HFFc6 (cell line): ENCODE measurements at regions not wholly inside any gene's neighbourhood (a gene's known extent, or its start where the extent isn't known, plus 50 kb on each side); places are given as distances from the start of the nearest gene placed in this dataset.
"Not testable (repeated sequence)": the region's sequence is repeated elsewhere in the genome, so short reads cannot be mapped to it uniquely, and the experiment has no call there.

Experiments
- DNase-seq: peaks from one replicate; pipeline ENCODE4 v3.0.0-alpha.2; 2018
- H3K27ac Mint-ChIP-seq: 2 replicates; pipeline ENCODE4 v1.8.0; 2020; ENCODE audit warnings: mild to moderate bottlenecking, mixed read lengths
- H3K27me3 Mint-ChIP-seq: 2 replicates; pipeline ENCODE4 v1.8.0; 2021; ENCODE audit warnings: mild to moderate bottlenecking, moderate library complexity, mixed read lengths; ENCODE audit not compliant: insufficient read depth
- H3K36me3 Mint-ChIP-seq: 2 replicates; pipeline ENCODE4 v1.8.0; 2021; ENCODE audit warnings: low read depth, mixed read lengths
- H3K4me1 Mint-ChIP-seq: 2 replicates; pipeline ENCODE4 v1.8.0; 2020; ENCODE audit warnings: low read depth, mixed read lengths
- H3K4me3 Mint-ChIP-seq: 2 replicates; pipeline ENCODE4 v1.8.0; 2020; ENCODE audit warnings: mild to moderate bottlenecking, moderate library complexity, mixed read lengths
- H3K9me3 Mint-ChIP-seq: 2 replicates; pipeline ENCODE4 v1.8.0; 2020; ENCODE audit warnings: mild to moderate bottlenecking, mixed read lengths
- TF ChIP-seq, protein P1 (sequence below): fragments of 200-600 bp; sonication (generic); IDR thresholded peaks from 2 replicates; pipeline ENCODE4 v1.5.0; 2021; ENCODE audit warnings: antibody characterized with exemption, mild to moderate bottlenecking

DNA sequence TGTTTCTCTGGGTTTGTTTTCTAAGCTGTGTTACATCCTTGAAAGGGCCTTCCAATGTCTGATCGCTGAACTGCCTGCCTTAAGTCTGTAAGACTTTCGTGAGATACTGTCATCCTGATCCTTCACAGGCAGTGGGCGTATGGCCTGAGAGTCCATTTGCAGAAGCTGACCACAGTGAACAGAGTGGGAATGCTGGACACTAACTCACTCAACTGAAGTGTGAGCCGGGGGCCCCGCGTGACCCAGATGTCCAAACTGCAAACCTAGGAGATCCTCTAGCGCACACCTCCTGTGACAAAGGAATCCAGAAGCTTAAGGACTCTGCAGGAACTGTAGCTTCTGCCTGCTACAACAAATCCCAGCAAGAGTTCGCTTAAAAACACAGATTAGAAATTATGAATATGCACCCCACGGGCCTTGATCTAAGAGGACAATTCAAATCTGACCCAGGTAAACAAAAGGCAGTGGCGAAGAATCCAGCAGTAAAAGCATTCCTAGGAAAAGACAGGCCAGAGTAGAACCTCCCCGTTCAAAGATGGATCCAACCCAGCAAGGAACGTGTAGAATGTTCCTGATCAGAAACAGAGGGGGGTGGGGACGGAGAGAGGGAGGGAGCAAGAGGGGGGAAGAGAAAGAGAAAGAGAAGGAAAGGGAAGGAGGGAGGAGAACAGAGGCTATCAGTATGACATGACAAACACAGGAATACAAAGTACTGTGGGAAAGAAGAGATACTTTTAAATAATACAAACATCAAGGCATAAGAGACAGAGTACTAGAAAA, 135.0 kb upstream of the AFDN start:
- H3K9me3 Mint-ChIP-seq: peaks cover 56% of the 10 kb centered on the region
- H3K27ac Mint-ChIP-seq: no peak overlapping the region
- no peaks in the 10 kb centered on the region for H3K4me1 Mint-ChIP-seq
- TF ChIP-seq, protein P1, sequence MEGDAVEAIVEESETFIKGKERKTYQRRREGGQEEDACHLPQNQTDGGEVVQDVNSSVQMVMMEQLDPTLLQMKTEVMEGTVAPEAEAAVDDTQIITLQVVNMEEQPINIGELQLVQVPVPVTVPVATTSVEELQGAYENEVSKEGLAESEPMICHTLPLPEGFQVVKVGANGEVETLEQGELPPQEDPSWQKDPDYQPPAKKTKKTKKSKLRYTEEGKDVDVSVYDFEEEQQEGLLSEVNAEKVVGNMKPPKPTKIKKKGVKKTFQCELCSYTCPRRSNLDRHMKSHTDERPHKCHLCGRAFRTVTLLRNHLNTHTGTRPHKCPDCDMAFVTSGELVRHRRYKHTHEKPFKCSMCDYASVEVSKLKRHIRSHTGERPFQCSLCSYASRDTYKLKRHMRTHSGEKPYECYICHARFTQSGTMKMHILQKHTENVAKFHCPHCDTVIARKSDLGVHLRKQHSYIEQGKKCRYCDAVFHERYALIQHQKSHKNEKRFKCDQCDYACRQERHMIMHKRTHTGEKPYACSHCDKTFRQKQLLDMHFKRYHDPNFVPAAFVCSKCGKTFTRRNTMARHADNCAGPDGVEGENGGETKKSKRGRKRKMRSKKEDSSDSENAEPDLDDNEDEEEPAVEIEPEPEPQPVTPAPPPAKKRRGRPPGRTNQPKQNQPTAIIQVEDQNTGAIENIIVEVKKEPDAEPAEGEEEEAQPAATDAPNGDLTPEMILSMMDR: no peak
- H3K36me3 Mint-ChIP-seq: peaks cover 13% of the 10 kb centered on the region
- no peak for DNase-seq
- no peak overlapping the region for H3K4me3 Mint-ChIP-seq
- no peaks in the 10 kb centered on the region; the same call in 1 of the 2 replicates for H3K27me3 Mint-ChIP-seq

DNA sequence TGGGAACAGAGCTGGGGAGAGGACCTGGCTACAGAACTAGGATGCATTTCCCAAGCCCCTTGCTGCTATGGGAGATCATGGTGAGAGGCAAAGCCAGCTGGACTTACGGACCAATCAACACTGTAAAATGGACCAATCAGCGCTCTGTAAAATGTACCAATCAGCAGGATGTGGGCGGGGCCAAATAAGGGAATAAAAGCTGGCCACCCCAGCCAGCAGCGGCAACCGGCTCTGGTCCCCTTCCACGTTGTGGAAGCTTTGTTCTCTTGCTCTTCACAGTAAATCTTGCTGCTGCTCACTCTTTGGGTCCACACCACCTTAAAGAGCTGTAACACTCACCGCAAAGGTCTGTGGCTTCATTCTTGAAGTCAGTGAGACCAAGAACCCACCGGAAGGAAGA, 133.2 kb upstream of the AFDN start:
- H3K36me3 Mint-ChIP-seq, DNase-seq, H3K27ac Mint-ChIP-seq, H3K4me3 Mint-ChIP-seq, H3K27me3 Mint-ChIP-seq, H3K4me1 Mint-ChIP-seq: not testable (repeated sequence)
- peaks cover 50% of the 10 kb centered on the region for H3K9me3 Mint-ChIP-seq

DNA sequence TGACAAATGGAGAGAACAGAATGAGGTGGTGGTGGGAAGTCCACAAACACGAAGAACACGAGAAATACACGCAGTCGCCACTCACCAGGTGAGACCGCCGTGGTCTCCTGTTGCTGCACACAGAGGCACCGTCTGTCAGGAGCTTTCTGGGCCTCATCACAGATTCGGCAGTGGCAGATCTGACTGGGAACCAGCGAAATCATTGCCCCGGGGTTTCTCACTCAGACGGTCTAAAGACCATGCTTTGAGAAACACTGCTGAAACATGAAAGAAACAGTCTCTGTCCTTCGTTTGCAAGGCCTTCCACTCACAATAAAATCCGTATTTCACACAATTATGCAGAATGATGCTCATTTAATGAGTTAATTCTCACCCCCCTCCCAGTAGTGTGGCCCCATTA, 130.9 kb upstream of the AFDN start:
- DNase-seq: no peak
- TF ChIP-seq, protein P1: no peak
- Mint-ChIP-seq H3K36me3 (peaks cover 4% of the 10 kb centered on the region; the same call in 1 of the 2 replicates), H3K4me1 (no peaks in the 10 kb centered on the region), H3K9me3 (peaks cover 54% of the 10 kb centered on the region), H3K27me3 (no peaks in the 10 kb centered on the region; the same call in 1 of the 2 replicates), H3K27ac (no peak overlapping the region), H3K4me3 (no peak overlapping the region)

DNA sequence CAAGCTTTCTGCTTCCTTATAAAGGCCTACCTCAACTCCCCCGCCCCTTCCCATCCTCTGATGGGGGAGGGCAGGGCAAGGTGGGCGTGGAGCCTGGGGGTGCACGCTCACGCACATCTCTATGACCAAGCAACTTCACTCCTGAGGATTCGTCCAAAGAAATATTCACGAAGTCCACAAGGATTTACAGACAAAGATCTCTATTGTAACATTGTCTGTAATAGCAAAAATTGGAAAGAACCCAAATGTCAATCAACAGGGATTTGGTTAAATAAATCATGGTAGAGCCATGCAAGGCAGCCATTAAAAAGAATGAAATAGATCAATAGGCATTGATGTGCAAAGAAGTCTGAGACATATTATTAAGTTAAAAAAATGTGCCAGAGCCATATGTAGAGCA, 130.4 kb upstream of the AFDN start:
- Mint-ChIP-seq H3K27ac (no peak overlapping the region), H3K27me3 (no peaks in the 10 kb centered on the region; the same call in 1 of the 2 replicates), H3K36me3 (no peaks in the 10 kb centered on the region), H3K4me3 (no peak overlapping the region), H3K4me1 (no peaks in the 10 kb centered on the region), H3K9me3 (peaks cover 50% of the 10 kb centered on the region)
- TF ChIP-seq, protein P1: no peak
- no peak for DNase-seq

DNA sequence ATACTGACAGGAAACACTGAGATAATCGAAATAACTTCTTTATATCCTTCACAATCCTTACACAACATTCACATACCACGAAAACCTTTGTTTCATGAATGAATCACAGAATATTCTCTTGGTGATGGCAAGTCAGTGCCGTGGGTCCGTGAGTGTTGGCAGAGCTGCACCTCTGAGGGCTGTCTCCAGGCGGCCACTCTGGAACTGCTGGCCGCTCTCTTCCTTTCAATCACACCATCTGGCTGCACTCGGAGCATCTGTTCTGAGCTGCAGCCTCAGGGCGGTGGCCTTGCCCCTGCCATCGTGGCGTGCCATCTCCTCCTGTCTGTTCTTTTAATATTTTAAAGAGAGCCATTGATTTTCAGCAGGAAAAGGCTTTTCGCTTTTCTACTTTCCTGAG, 129.4 kb upstream of the AFDN start:
- H3K36me3 Mint-ChIP-seq: no peaks in the 10 kb centered on the region
- H3K4me1 Mint-ChIP-seq: no peaks in the 10 kb centered on the region
- H3K9me3 Mint-ChIP-seq: peaks cover 40% of the 10 kb centered on the region
- no peak for DNase-seq
- H3K27ac Mint-ChIP-seq: no peak overlapping the region
- H3K27me3 Mint-ChIP-seq: no peaks in the 10 kb centered on the region
- TF ChIP-seq, protein P1: no peak
- no peak overlapping the region for H3K4me3 Mint-ChIP-seq

DNA sequence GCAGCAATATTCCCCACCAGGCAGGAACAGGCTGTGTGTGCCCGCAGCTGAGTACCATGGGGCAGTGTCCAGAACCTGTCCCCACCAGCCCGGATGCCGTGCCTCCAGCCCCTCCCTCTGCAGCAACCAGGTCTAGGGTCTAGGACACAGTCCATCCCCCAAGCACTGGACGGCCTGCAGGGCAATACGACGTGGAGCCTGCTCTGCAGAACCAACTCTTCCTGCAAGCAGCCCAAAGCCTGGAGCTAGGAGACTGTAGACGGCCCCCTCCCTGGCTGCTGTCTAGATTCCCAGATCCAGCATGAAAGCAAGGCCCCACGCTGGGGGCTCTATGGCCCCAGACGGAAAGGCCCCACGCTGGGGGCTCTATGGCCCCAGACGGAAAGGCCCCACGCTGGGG, 128.2 kb upstream of the AFDN start:
- H3K27ac Mint-ChIP-seq: no peak overlapping the region
- H3K36me3 Mint-ChIP-seq: no peaks in the 10 kb centered on the region
- H3K27me3 Mint-ChIP-seq: no peaks in the 10 kb centered on the region
- no peak overlapping the region for H3K4me3 Mint-ChIP-seq
- H3K4me1 Mint-ChIP-seq: no peaks in the 10 kb centered on the region
- DNase-seq: no peak
- peaks cover 36% of the 10 kb centered on the region for H3K9me3 Mint-ChIP-seq
- TF ChIP-seq, protein P1: no peak
